Germinal center (tissue), 1 donor: ENCODE measurements at regions not wholly inside any gene's neighbourhood (a gene's known extent, or its start where the extent isn't known, plus 50 kb on each side); places are given as distances from the start of the nearest gene placed in this dataset.

Experiments
- DNase-seq: peaks from one replicate; pipeline ENCODE4 v3.0.0; 2012; ENCODE audit warnings: mixed read lengths, low spot score

DNA sequence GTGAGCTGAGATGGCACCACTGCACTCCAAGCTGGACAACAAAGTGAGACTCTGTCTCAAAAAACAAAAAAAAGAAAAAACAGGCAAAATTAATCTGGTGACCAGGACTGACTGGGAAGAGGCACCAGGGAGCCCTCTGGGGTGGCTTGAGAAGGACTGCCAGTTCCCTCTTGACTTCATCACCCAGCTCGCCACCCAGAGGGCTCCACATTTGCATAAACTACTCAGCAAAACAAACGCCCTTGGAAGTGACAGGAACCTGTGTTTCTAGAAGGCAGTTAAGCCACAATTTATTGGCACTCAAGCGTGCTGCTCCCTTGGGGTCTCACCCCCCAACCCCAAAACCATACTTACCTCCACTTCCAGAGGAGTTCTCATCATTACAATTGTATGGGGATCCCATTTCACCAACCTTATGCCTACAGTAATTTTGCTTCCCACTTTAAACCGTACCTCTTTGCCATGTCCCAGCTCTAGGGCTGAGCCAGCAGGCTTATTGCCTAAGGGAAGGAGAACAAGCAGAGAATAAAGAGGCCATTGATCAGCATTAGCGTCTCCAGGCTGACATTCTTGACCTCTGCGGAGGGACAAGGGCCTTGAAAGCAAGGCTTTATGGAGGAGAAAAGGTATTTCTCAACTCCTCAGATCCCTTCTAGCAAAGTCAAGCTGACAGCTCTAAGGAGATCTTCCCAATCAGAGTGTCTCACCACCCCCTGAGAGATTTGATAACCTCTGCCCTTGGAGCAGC, 357.4 kb downstream of the SHQ1 start:
- DNase-seq, result peak; percentile 28

DNA sequence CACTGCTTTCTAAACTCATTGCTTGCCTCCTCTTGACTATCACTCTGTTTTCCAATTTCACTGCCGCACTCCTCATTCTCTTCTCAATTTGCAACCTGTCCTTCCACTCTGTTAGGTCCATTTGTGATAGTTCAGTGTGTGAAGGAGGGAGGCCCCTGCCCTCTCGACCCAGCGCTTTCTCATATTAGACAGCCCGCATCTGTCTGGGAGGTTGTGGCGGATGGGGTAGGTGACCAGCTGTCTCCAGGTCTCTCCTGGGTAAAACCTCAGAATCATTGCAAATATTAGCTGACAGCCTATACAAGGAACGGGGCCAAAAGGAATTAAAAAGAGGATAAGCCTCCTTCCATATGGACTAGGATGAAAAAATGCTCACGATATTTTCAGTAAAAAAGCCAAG, 358.3 kb downstream of the SHQ1 start:
- no peak for DNase-seq

DNA sequence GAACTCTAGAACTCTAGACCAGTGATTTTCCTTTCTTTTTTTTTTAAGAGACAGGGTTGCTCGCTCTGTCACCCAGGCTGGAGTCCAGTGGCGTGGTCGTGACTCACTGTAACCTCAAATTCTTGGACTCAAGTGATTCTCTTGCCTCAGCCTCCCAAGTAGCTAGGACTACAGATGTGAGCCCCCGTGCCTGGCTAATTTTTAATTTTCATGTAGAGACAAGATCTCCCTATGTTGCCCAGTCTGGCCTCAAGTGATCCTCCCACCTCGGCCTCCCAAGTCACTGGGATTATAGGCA, 359.6 kb downstream of the SHQ1 start:
- no peak for DNase-seq

DNA sequence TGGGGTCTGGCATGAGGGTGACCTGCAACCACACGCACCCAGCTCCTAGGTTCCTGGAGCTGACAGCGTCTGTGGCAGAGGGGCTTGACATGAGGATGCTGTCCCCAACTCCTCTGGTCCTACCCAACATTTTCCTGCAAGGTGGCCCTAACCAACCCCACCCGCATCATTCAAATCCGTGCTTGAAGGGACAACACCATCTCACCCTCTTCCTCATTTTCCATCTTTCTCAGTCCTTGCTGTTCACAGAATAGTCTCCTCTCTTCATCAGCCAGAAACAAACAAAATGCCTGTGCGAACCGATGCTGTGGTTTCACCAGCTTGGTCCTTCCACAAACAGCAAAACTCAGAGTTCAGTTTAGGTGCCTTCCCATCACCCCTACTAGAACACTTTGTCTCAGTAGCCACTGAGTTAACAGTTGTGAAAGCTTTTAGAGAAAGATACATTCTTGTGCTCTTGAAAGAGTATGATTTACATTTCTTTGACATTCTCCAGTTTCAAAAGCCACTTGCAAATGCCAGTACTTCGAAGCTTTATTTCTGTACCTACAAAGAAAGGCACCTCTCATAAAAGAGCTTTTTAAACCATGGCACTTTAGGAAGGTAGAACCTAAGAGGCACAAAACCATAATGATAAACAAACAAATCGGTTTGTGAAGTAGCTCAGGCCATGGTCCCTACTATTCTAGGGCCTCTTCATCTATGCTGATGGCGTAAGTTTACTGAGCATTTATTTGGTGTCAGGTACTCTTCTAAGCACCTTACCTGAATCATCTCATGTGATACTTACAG, 360.1 kb downstream of the SHQ1 start:
- DNase-seq, result no peak

DNA sequence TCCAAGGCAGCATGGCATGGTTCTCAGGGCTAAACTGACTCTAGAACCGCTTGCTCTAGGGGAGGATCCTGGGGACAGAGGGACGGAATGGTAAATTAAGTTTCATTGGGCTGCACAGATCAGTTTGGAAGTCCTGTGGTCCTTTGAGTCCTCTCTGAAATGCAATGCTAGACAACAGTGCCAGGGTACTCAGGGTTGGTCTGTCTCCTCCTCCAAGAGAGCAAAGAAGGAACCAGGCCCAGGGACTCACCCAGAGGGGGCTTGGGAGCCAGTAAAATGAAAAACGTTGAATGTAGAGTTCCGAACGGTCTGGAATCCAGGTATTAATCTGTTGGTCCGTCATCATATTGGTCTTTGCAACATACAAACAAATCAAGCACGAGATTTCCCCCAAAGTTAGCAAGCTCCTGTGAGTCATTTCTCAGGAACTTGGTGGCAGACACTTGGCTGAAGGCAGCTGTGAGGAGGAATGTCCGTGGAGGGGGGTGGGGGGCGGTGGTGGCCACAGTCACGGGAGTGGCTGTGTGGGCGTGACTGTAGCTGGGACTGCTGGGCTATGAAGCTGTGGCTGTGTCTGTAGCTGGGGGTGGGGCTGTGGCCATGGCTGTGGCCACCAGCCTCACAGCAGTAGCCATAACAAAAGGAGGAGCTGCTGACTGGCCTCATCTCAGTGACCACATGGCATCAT, 361.0 kb downstream of the SHQ1 start:
- no peak for DNase-seq

DNA sequence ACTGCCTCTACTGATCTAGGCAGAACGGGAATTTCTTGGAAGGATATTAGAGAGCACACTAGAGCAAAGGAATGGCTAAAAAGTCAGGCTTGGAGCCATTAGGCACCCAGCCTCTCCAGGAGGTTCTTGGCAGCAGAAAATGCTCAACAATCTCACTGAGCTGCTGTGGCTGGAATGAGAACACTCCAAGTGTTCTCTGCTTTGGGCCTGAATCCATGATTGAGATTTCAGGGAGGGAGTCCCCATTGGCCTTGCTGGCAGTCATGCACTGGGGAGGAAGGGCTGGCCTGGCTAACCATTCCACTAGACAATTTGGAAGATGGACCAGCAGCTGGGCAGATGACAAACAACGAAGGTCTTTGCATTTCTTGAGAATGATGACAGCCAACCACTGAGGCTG, 362.6 kb downstream of the SHQ1 start:
- no peak for DNase-seq

DNA sequence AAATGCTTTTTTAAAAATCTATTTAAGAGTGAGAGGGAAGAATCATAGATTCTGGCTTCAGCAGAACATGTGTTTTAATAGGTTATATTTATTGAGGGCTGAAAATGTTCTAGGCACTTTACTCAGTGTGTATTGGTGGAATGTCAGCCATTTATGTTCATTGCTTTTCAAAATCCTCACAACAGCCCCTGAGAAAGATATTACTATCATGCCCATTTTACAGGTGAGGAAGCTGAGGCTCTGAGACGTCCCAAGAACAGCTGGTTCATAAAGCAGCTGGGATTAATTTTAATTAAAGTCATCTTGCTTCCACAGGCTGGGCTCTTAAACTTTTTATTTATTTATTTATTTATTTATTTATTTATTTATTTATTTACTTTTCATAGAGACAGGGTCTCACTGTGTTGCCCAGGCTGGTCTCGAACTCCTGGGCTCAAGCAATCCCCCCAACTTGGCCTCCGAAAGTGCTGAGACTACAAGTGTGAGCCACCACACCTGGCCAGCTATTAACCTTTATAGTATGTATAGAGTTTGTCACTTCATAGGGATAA, 364.6 kb downstream of the SHQ1 start:
- DNase-seq, result no peak

DNA sequence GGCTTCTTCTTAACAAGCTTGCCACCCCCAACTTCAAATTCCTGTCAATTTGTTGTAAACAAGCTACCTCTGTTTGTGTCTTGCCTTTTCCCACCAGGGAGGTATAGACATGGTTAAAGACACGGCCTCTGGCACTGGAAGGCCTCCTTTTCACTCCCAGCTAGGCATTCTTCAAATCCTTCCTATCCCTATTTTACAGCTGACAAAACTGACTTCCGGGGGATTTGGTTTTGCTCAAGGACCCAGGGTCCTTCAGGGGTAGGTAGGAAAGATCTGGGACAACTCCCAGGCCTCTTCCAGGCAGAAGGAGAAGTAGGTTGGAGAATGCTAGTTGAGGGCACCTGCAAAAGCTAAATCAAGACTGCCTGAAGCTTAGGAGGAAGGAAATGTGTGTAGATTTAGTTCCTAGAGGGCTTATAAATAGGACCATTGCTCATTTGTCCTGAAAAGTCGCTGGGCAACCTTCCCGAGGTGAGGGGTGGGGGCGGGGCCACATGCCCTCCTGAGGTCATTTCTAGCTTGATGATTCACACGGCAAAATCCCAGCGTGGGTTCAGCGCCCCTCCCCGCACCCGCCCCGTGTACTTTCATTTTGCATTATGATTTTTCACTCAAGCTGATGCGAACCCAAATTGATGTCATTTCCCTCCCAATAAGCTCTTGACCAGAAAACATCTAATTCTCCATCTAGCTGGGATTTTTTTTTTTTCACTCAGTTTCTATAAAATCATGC, 365.5 kb downstream of the SHQ1 start:
- no peak for DNase-seq

DNA sequence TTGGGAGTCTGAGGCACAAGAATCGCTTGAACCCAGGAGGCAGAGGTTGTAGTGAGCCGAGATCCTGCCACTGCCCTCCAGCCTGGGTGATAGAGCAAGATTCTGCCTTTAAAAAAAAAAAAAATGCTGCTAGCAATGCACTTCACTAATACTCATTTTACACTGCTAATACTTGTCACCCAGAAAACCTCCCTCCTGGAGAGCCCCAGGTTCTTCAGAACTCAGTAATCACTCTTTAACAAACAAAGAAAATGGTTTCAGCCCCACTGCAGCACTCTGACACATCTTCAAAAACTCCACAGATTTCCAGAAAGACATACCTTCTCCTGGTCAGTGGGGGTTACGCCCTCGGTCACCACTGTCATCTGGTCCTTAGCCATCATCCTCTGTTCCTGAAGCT, 366.7 kb downstream of the SHQ1 start:
- DNase-seq, result no peak

DNA sequence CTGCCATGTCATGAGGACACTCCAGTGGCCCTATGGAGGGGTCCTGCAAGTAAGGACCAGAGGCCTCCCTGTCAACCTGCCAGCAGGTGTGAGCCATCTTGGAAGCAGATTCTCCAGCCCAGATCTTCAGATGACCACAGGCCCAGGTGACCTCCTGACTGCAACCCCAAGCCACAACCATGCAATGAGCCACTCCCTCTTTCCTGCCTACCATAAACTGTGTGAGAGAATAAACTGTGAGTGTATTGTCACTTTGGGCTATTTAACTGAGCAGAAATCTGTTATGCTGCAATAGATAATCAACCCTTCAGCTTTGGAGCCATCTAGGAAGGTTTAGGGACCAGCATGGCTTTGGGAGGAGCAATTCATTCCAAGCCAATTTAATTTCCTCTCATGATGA, 367.9 kb downstream of the SHQ1 start:
- DNase-seq, result no peak

DNA sequence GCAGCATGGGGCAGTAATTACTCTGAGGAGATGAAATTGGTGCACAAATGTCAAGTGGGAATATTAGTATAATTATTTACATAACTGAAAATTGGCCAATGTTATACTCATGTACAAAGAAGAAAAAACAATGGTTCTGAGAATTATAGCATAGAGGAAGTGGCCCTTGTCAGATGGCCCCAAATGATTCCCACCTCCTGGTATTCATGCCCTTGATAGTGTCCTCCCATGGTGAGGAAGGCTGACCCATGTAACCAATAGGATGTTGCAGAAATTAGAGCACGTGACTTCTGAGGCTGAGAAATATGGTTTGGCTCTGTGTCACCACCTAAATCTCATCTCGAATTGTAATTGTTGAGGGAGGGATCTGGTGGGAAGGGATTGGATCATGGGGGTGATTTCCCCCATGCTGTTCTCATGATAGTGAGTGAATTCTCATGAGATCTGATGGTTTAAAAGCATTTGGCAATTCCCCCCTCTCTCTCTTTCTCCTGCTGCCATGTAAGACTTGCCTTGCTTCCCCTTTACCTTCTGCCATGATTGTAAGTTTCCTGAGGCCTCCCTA, 368.5 kb downstream of the SHQ1 start:
- DNase-seq, result no peak

DNA sequence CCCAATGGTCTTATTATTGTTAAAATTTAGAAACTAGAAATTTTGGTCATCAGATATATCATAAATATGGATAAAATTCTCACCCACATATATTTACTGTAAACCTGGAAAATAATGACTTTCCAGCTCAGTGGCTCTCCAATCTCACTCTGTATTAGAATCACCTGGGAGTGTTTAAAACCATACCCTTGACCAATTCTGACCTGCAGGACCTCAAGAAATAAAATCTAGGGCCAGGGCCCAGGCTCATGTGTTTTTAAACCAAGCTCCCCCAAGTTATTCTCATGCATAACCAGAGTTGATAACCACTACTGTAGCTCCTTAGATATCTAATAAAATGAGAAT, 372.1 kb downstream of the SHQ1 start:
- no peak for DNase-seq

DNA sequence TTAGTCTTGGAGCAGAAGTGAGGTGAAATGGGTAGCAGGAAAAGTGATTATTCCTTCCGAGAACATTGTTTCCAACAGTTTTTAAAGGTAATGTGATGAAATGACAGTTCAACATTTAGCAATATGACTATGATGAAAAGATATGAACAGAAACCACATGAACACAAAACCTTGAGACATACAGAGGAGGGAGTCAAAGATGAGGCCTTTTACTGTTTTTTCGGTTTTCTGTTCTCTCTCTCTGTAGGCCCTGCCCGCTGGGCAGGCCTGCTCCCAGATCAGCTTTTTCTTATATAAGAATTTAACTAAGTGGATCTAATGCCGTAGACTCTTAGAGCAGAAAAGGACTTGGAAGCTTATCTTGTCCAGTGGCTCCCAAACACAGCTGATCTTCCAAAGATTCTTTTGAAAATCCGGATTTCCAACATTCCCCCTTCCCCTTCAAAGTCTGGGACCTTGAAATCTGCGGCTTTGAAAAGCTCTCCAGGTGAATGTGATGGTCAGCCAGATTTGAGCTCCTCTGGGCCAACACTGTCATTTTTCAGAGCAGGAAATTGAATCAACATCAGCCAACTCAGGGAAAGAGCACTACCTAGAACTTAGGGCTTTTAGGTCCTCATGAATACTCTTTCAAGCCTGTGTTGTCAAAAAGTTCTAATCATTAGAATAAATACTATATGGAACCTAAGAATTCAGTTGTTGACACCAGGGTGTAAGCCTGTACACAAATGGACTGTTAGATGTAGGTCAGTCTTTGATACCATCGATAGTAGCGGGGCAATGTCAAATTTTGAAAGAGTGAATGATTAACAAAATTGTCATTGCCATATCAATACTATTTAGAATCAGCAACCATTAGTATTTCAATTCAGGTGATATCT, 372.7 kb downstream of the SHQ1 start:
- DNase-seq, result no peak

DNA sequence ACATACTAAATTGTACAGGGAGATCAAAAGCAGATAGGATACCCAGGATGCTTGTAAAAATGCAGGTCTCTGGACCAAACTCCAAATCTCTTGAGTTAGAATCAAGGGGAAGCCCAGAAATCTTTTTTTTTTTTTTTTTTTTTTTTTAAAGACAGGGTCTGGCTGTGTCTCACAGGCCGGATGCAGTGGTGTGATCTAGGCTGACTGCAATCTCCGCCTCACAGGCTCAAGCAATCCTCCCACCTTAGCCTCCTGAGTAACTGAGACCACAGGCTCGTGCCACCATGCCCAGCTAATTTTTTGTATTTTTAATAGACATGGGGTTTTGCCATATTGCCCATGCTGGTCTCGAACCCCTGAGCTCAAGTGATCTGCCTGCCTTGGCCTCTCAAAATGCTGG, 373.5 kb downstream of the SHQ1 start:
- no peak for DNase-seq

DNA sequence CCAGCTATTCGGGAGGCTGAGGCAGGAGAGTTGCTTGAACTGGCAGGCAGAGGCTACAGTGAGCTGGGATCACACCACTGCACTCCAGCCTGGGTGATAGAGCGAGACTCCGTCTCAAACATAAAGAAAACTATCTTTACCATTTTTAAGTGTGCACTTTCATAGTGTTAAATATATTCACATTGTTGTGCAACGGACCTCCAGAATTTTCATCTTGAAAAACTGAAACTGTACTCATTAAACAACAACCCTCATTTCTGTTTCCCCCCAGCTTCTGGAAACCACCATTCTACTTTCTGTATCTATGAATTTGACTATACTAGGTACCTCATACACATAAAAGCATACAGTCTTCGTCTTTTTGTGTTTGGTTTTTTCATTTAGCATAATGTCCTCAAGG, 375.1 kb downstream of the SHQ1 start:
- no peak for DNase-seq

DNA sequence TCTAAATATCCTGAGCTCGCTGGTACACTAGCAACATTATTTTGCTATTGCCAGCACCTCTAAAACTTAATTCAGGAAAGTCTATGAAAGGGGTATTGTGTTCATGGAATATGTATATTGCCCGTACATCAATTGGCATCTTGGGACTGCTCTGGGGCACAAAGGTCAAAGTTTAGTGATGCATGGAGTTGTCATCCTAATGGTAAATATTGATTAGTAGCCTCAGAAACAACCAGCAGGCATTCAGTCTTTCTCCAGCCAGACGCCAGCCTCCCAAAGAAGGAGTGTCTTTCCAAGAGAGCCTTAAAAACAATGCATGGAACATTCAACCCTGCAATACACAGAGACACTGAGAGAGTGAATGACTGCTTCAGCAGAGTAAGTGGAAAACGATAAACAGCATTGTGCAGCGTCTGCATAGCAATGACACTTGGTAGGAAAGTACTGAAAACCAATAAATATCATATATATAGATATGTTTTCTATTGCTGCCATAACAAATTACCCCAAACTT, 377.3 kb downstream of the SHQ1 start:
- DNase-seq, result no peak

DNA sequence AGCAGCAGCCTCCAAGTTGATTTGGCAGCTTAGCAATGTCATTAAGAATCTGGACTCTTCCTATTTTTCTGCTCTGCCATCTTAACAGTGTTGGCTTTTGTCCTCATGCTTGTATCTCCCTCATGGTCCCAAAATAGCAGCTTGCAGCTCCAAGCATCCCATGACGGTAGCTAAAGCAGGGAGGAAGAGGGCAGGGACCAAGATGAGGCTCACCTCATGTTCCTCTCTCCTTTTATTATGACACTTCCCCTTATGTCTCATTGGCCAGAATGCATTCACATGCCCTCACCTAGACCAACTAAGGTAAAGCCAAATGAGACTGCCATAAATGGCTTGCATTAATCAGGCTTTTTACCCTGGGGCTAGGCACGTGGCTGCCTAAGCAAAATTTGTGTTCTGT, 382.4 kb downstream of the SHQ1 start:
- DNase-seq, result no peak

DNA sequence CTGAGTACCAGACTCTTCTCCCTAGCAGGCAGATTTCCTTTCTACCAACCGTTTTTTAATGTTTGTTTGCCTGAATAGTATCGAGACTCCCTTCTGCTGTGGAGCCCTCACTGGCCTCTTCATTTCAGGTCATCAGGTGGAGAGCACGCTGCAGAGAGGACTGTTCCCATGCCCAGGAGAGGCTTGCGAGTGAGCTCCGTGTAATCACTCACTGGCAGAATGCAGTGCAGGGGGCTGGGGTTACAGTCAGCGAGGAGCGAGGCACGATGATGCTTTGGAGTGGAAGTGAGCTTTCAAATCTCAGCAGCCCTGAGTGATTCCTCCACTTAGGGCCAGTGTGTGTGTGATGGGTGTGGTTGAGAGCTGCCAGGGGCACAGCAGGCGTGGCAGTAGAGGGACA, 385.2 kb downstream of the SHQ1 start:
- DNase-seq, result no peak

DNA sequence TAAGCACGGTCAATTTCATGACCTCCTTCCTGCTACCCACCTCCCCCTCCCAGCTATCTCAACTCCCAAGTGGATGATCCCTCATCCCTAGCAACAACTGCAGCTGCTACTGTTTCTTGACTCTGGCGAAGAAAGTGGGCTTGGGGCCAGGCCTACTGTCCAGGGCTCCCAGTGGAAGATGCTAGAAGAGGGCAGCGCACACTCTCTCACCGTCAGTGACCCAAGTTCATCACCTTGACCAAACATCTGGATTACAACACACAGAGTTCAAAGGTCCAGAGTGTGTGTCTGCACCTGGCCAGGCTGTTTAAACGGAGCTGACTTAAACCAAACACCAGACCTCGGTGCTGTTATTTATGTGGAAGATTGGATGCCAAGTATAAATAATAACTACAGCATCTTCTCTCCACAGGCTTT, 385.6 kb downstream of the SHQ1 start:
- DNase-seq, result no peak

DNA sequence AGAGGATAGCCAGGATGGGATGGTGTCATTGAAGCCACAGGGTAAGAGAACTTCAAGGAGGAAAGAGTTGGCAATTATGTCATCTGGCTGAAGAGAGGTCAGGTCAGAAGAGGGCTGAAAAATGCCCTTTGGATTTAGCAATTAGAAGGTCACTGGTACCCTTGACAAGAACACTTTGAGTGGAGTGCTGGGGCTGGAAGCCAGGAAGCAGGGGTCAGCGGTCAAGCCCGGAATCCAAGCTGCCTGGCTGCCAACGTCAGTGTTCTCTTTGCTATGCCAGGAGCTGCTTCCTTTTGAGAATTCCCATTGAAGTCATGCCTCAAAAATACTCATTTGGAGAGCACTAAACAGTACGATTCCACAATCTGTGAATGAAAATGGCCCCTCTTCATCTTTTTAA, 386.5 kb downstream of the SHQ1 start:
- no peak for DNase-seq
